DND-41 (cell line): ENCODE measurements at regions not wholly inside any gene's neighbourhood (a gene's known extent, or its start where the extent isn't known, plus 50 kb on each side); places are given as distances from the start of the nearest gene placed in this dataset.

Experiments used
- ATAC-seq: fragments of 200-7000 bp; cut with Tn5 transposase; 3 replicates; pipeline ENCODE4 v1.9.1; 2021; ENCODE audit warnings: low read depth; ENCODE audit not compliant: insufficient read depth
- DNase-seq: peaks from one replicate; pipeline ENCODE4 v3.0.0-alpha.2; 2020
- H2AFZ ChIP-seq: 2 replicates; pipeline ENCODE4 v1.6.0; 2012; ENCODE audit warnings: low read depth, low read length
- H3K27ac ChIP-seq: 2 replicates; pipeline ENCODE4 v1.5.1; 2012; ENCODE audit warnings: low read length, inconsistent platforms
- H3K27me3 ChIP-seq: fragments of 200-600 bp; sonication (generic); 2 replicates; pipeline ENCODE4 v1.6.0; 2012; ENCODE audit warnings: low read length, mild to moderate bottlenecking, inconsistent platforms; ENCODE audit not compliant: insufficient read depth, poor library complexity
- H3K36me3 ChIP-seq: 2 replicates; pipeline ENCODE4 v1.5.1; 2012; ENCODE audit warnings: low read length, inconsistent platforms; ENCODE audit not compliant: insufficient read depth
- H3K4me1 ChIP-seq: 2 replicates; pipeline ENCODE4 v1.5.1; 2012; ENCODE audit warnings: mild to moderate bottlenecking, low read length; ENCODE audit not compliant: insufficient read depth
- H3K4me2 ChIP-seq: 2 replicates; pipeline ENCODE4 v1.6.0; 2012; ENCODE audit warnings: mild to moderate bottlenecking, moderate library complexity, low read length, inconsistent platforms; ENCODE audit not compliant: insufficient read depth
- H3K4me3 ChIP-seq, 2 experiments: fragments of 200-600 bp in 1 of 2; shearing (Covaris generic) in 1 of 2; 2 replicates each; pipeline ENCODE4 v1.5.1; 2012 to 2016; ENCODE audit warnings: inconsistent platforms in 2 of 2, low read length in 2 of 2, mild to moderate bottlenecking in 2 of 2, low read depth in 1 of 2, moderate library complexity in 1 of 2
- H3K79me2 ChIP-seq: 2 replicates; pipeline ENCODE4 v1.6.0; 2012; ENCODE audit warnings: low read length, inconsistent platforms; ENCODE audit not compliant: insufficient read depth
- H3K9ac ChIP-seq: 2 replicates; pipeline ENCODE4 v1.6.0; 2012; ENCODE audit warnings: low read depth, mild to moderate bottlenecking, inconsistent platforms, low read length, moderate library complexity
- H3K9me3 ChIP-seq: 2 replicates; pipeline ENCODE4 v1.5.1; 2012; ENCODE audit warnings: low read length, moderate library complexity, mild to moderate bottlenecking, inconsistent platforms; ENCODE audit not compliant: insufficient read depth, severe bottlenecking
- H4K20me1 ChIP-seq: 2 replicates; pipeline ENCODE4 v1.6.0; 2012; ENCODE audit warnings: low read length; ENCODE audit not compliant: insufficient read depth
- CTCF ChIP-seq: IDR thresholded peaks from 2 replicates; pipeline ENCODE4 v1.5.1; 2012; ENCODE audit warnings: borderline replicate concordance, low read length, moderate library complexity, mild to moderate bottlenecking; ENCODE audit not compliant: poor library complexity, severe bottlenecking; ENCODE audit errors: extremely low read depth
- EZH2 ChIP-seq: IDR thresholded peaks from 3 replicates; pipeline ENCODE4 v1.6.1; 2012; ENCODE audit warnings: borderline replicate concordance, low read depth, mild to moderate bottlenecking, moderate library complexity, low read length, inconsistent platforms; ENCODE audit not compliant: severe bottlenecking

GRCh38 chr3:127478922-127479321 lies 111.6 kb downstream of the TPRA1 start:
- no peaks in the 10 kb centered on the region for H3K36me3 ChIP-seq
- TF ChIP-seq CTCF (no peak), EZH2 (no peak)
- H2AFZ ChIP-seq: no peak overlapping the region
- H3K4me3 ChIP-seq: no peak overlapping the region
- no peak overlapping the region for H3K9ac ChIP-seq
- H3K79me2 ChIP-seq: no peaks in the 10 kb centered on the region
- no peak overlapping the region for H3K4me2 ChIP-seq
- H3K27me3 ChIP-seq: peaks cover 19% of the 10 kb centered on the region
- H4K20me1 ChIP-seq: 0 out of 2 replicates have a peak, but pooled peaks cover 5% of the 10 kb centered on the region
- H3K4me1 ChIP-seq: no peaks in the 10 kb centered on the region
- no peak for ATAC-seq
- H3K27ac ChIP-seq: no peak overlapping the region
- no peak for DNase-seq
- H3K9me3 ChIP-seq: no peaks in the 10 kb centered on the region

DNA sequence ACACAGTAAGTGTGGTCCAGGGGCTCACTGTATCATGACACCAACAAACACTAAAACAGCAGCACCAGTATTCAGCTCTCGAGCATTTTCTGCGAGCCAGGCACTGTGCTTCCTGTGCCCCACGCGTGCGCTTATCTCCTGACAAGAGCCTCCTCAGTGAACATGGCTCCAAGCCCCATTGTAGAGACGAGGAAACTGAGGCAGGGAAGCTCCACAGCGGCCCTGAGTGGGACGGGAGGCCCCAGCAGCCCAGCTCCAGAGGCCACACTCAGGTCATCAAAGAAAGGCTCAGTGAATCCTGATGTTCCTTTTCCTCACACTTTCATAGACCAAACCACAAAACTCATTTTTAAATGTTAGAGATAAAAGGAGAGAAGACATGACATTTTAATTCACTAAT lies 113.1 kb downstream of the TPRA1 start:
- Histone ChIP-seq H3K27me3 (peaks cover 11% of the 10 kb centered on the region), H2AFZ (no peak overlapping the region)

DNA sequence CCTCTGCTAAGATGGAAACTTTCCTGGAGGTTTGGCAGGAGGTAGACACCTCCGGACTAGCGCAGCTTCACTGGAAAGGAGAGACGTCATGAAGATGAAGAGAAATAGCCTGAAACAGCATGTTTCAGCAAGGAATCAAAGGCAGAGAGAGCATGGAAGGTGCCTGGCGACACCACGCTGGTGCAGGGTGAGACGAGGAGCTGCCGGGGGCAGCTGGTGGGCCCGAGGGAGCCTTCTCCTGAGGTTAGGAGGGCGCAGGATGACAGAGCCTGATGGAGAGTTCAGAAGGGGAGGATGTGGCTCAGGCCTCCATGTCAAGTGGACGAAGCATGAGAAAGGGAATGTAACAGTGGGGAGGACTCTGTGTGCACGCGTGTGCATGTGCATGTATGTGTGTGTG lies 113.6 kb downstream of the TPRA1 start:
- Histone ChIP-seq H3K9me3 (no peaks in the 10 kb centered on the region), H3K4me1 (no peaks in the 10 kb centered on the region), H3K79me2 (no peaks in the 10 kb centered on the region), H3K4me2 (no peak overlapping the region), H3K27me3 (peaks cover 11% of the 10 kb centered on the region), H3K36me3 (no peaks in the 10 kb centered on the region), H4K20me1 (no peaks in the 10 kb centered on the region), H3K27ac (no peak overlapping the region), H3K4me3 (no peak overlapping the region), H3K9ac (no peak overlapping the region), H2AFZ (no peak overlapping the region)
- DNase-seq: no peak
- TF ChIP-seq EZH2 (no peak), CTCF (no peak)
- no peak for ATAC-seq

More for the DNA sequence above, 113.1 kb downstream of the TPRA1 start:
- TF ChIP-seq CTCF (no peak), EZH2 (no peak)
- Histone ChIP-seq H3K79me2 (no peaks in the 10 kb centered on the region), H3K27ac (no peak overlapping the region), H3K4me3 (no peak overlapping the region), H3K9me3 (no peaks in the 10 kb centered on the region), H3K4me1 (no peaks in the 10 kb centered on the region), H3K36me3 (no peaks in the 10 kb centered on the region), H3K9ac (no peak overlapping the region), H4K20me1 (no peaks in the 10 kb centered on the region), H3K4me2 (no peak overlapping the region)
- no peak for DNase-seq
- no peak for ATAC-seq
